ENCODE measurements at regions not wholly inside any gene's neighbourhood (a gene's known extent, or its start where the extent isn't known, plus 50 kb on each side); places are given as distances from the start of the nearest gene placed in this dataset.

DNA sequence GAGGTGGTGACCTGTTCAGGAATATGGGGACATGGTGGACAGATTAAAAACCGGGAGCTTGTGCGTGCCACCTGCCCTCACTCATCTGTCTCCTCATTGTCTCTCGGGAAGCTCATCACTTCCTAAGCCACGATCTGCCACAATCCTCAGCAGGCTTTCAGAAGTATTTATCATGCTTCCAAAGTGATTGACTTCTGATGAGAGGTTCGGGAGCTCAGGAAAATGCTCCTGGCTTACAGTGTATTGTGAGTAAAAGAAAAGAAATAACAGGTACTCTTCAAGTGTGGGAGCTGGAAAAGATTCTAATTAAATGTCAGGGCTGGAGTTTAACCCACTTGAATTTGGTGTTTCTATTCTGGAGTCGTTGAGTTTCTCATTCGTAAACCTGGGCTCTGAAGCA, 91.9 kb upstream of the DRD2 start:
- ChIA-PET CTCF (no interaction called here), POLR2A (no interaction called here)
- Histone ChIP-seq H3K4me3 (replicated peaks in 1 of 3; ENCODE audit: insufficient read depth in 1 of 3, low read depth in 1 of 3, low read length in 3 of 3) (no peak overlapping the region), H3K27ac (ENCODE audit: insufficient read depth, low read depth, low read length) (no peak overlapping the region), H2AFZ (ENCODE audit: low read depth, low read length) (no peak overlapping the region), H3K4me2 (ENCODE audit: insufficient read depth, low read length) (no peak overlapping the region), H3K9ac (replicated peaks; ENCODE audit: extremely low read depth, insufficient read depth, low read length) (no peak overlapping the region), H3K4me1 (ENCODE audit: control insufficient read depth, extremely low read depth, insufficient read depth, low read length) (no peaks in the 10 kb centered on the region), H3K9me3 (replicated peaks; ENCODE audit: control insufficient read depth, insufficient read depth, low read length) (no peaks in the 10 kb centered on the region), H3K27me3 (ENCODE audit: control insufficient read depth in 2 of 2, insufficient read depth in 2 of 2, low read length in 2 of 2) (no peaks in the 10 kb centered on the region), H4K20me1 (replicated peaks; ENCODE audit: control insufficient read depth, extremely low read depth, insufficient read depth, low read length) (no peaks in the 10 kb centered on the region), H3K79me2 (ENCODE audit: control insufficient read depth, insufficient read depth, low read length) (no peaks in the 10 kb centered on the region), H3K36me3 (ENCODE audit: control insufficient read depth in 2 of 2, extremely low read depth in 1 of 2, insufficient read depth in 2 of 2, low read length in 2 of 2) (no peaks in the 10 kb centered on the region), H3K9me1 (replicated peaks; ENCODE audit: control insufficient read depth, extremely low read depth, insufficient read depth, low read length) (no peaks in the 10 kb centered on the region)
- BruUV-seq (replicated peaks), result no TSS peak
- dilution Hi-C loops (cut with MboI; ENCODE audit: extremely low pct_ligation_motif_present, low sequenced_read_pairs), result no loop called here
- no peak for DNase-seq (ENCODE audit: low read depth, low spot score)
- TF ChIP-seq GATA2 (IDR thresholded peaks at IDR 0.05; ENCODE audit: insufficient read depth, insufficient read length, low read depth, low read length) (no peak), MYC (IDR thresholded peaks at IDR 0.05; ENCODE audit: low read depth, low read length) (no peak), EZH2 (IDR thresholded peaks at IDR 0.05; ENCODE audit: borderline replicate concordance, low read depth, low read length, severe bottlenecking) (no peak), JUN (IDR thresholded peaks at IDR 0.05; ENCODE audit: borderline replicate concordance, insufficient read depth, insufficient read length, low read depth) (no peak), POLR2AphosphoS5 (IDR thresholded peaks at IDR 0.05; ENCODE audit: insufficient read depth, low read depth, low read length) (no peak), FOS (IDR thresholded peaks at IDR 0.05; ENCODE audit: borderline replicate concordance, insufficient read depth, low read length) (no peak), POLR2A (IDR thresholded peaks at IDR 0.05; ENCODE audit: low read depth, low read length) (no peak)
- TF ChIP-seq, protein P1, sequence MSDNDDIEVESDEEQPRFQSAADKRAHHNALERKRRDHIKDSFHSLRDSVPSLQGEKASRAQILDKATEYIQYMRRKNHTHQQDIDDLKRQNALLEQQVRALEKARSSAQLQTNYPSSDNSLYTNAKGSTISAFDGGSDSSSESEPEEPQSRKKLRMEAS (IDR thresholded peaks at IDR 0.05; ENCODE audit: insufficient read depth, insufficient read length), result no peak
- TF ChIP-seq, protein P2, sequence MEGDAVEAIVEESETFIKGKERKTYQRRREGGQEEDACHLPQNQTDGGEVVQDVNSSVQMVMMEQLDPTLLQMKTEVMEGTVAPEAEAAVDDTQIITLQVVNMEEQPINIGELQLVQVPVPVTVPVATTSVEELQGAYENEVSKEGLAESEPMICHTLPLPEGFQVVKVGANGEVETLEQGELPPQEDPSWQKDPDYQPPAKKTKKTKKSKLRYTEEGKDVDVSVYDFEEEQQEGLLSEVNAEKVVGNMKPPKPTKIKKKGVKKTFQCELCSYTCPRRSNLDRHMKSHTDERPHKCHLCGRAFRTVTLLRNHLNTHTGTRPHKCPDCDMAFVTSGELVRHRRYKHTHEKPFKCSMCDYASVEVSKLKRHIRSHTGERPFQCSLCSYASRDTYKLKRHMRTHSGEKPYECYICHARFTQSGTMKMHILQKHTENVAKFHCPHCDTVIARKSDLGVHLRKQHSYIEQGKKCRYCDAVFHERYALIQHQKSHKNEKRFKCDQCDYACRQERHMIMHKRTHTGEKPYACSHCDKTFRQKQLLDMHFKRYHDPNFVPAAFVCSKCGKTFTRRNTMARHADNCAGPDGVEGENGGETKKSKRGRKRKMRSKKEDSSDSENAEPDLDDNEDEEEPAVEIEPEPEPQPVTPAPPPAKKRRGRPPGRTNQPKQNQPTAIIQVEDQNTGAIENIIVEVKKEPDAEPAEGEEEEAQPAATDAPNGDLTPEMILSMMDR (IDR thresholded peaks at IDR 0.05; ENCODE audit: extremely low read depth in 1 of 2, insufficient read depth in 1 of 2, low read depth in 1 of 2, low read length in 2 of 2), result no peak
- intact Hi-C loops (cut with micrococcal nuclease), result no loop called here
- FAIRE-seq, result no peak

Measured in endothelial cell of umbilical vein (primary cell).